ENCODE measurements at regions not wholly inside any gene's neighbourhood (a gene's known extent, or its start where the extent isn't known, plus 50 kb on each side); places are given as distances from the start of the nearest gene placed in this dataset.
"Not testable (repeated sequence)": the region's sequence is repeated elsewhere in the genome, so short reads cannot be mapped to it uniquely, and the experiment has no call there.

GRCh38 chr4:86450861-86451260, 91.0 kb upstream of the MAPK10 start:
- peaks cover 10% of the 10 kb centered on the region for H3K4me1 Mint-ChIP-seq (ENCODE audit: insufficient read depth, unreplicated experiment)
- no peaks in the 10 kb centered on the region for H3K36me3 Mint-ChIP-seq (ENCODE audit: insufficient read depth, unreplicated experiment)
- no peak overlapping the region for H3K4me3 Mint-ChIP-seq (ENCODE audit: unreplicated experiment)
- POLR2A ChIA-PET, result interaction anchor here (2.6 kb wide), 1 partner anchor 10 kb away, joined by 7 read pairs; no protein-coding TSS in a partner anchor
- DNase-seq (ENCODE audit: unreplicated experiment), result no peak
- no TSS peak for BruUV-seq (replicated peaks)
- CTCF ChIA-PET, result interaction anchor here (0.6 kb wide), 1 partner anchor 16 kb away, joined by 4 read pairs; no protein-coding TSS in a partner anchor
- H3K9me3 Mint-ChIP-seq (ENCODE audit: unreplicated experiment), result no peaks in the 10 kb centered on the region
- no peak overlapping the region for H3K27ac Mint-ChIP-seq (ENCODE audit: low read depth, unreplicated experiment)
- intact Hi-C loops (cut with micrococcal nuclease), result no loop called here
- TF ChIP-seq CTCF (IDR thresholded peaks at IDR 0.05; ENCODE audit: unreplicated experiment), result no peak
- H3K27me3 Mint-ChIP-seq (ENCODE audit: insufficient read depth, unreplicated experiment), result no peaks in the 10 kb centered on the region

GRCh38 chr4:86451560-86452330, 91.9 kb upstream of the MAPK10 start:
- Mint-ChIP-seq H3K27me3 (ENCODE audit: insufficient read depth, unreplicated experiment) (no peaks in the 10 kb centered on the region), H3K27ac (ENCODE audit: low read depth, unreplicated experiment) (no peak overlapping the region), H3K9me3 (ENCODE audit: unreplicated experiment) (no peaks in the 10 kb centered on the region), H3K36me3 (ENCODE audit: insufficient read depth, unreplicated experiment) (no peaks in the 10 kb centered on the region), H3K4me1 (ENCODE audit: insufficient read depth, unreplicated experiment) (peaks cover 10% of the 10 kb centered on the region), H3K4me3 (ENCODE audit: unreplicated experiment) (no peak overlapping the region)
- no peak for TF ChIP-seq CTCF (IDR thresholded peaks at IDR 0.05; ENCODE audit: unreplicated experiment)
- no TSS peak for BruUV-seq (replicated peaks)
- intact Hi-C loops (cut with micrococcal nuclease), result no loop called here
- DNase-seq (ENCODE audit: unreplicated experiment), result peak; percentile 27
- ChIA-PET CTCF (no interaction called here), POLR2A (interaction anchor here (1.4 kb wide), 1 partner anchor 18 kb away, joined by 3 read pairs; no protein-coding TSS in a partner anchor)

- TF ChIP-seq CTCF (IDR thresholded peaks at IDR 0.05; ENCODE audit: unreplicated experiment), result no peak
- H3K4me3 Mint-ChIP-seq (ENCODE audit: unreplicated experiment), result no peak overlapping the region
- no peaks in the 10 kb centered on the region for H3K27me3 Mint-ChIP-seq (ENCODE audit: insufficient read depth, unreplicated experiment)
- ChIA-PET POLR2A (interaction anchor here (1.4 kb wide), 1 partner anchor 17 kb away, joined by 3 read pairs; no protein-coding TSS in a partner anchor), CTCF (no interaction called here)
- H3K36me3 Mint-ChIP-seq (ENCODE audit: insufficient read depth, unreplicated experiment), result no peaks in the 10 kb centered on the region
- no peaks in the 10 kb centered on the region for H3K9me3 Mint-ChIP-seq (ENCODE audit: unreplicated experiment)
- no peak overlapping the region for H3K27ac Mint-ChIP-seq (ENCODE audit: low read depth, unreplicated experiment)
- BruUV-seq (replicated peaks), result no TSS peak
- H3K4me1 Mint-ChIP-seq (ENCODE audit: insufficient read depth, unreplicated experiment), result peaks cover 10% of the 10 kb centered on the region
- intact Hi-C loops (cut with micrococcal nuclease), result no loop called here
- DNase-seq (ENCODE audit: unreplicated experiment), result no peak
Measured at GRCh38 chr4:86452422-86452891, 92.6 kb upstream of the MAPK10 start.

GRCh38 chr4:86452924-86453531, 93.2 kb upstream of the MAPK10 start:
- TF ChIP-seq CTCF (IDR thresholded peaks at IDR 0.05; ENCODE audit: unreplicated experiment), result no peak
- Mint-ChIP-seq H3K4me3 (ENCODE audit: unreplicated experiment) (no peak overlapping the region), H3K9me3 (ENCODE audit: unreplicated experiment) (no peaks in the 10 kb centered on the region)

GRCh38 chr4:86453611-86454072, 93.8 kb upstream of the MAPK10 start:
- BruUV-seq (replicated peaks); H3K27ac Mint-ChIP-seq (ENCODE audit: low read depth, unreplicated experiment); intact Hi-C loops (cut with micrococcal nuclease); H3K36me3 Mint-ChIP-seq (ENCODE audit: insufficient read depth, unreplicated experiment); DNase-seq (ENCODE audit: unreplicated experiment); POLR2A ChIA-PET; H3K9me3 Mint-ChIP-seq (ENCODE audit: unreplicated experiment); H3K27me3 Mint-ChIP-seq (ENCODE audit: insufficient read depth, unreplicated experiment); H3K4me1 Mint-ChIP-seq (ENCODE audit: insufficient read depth, unreplicated experiment); H3K4me3 Mint-ChIP-seq (ENCODE audit: unreplicated experiment): not testable (repeated sequence)
- CTCF ChIA-PET, result interaction anchor here (0.9 kb wide), 1 partner anchor 45 kb away, joined by 3 read pairs; no protein-coding TSS in a partner anchor

More at GRCh38 chr4:86452924-86453531, 93.2 kb upstream of the MAPK10 start:
- CTCF ChIA-PET, result interaction anchor here (0.9 kb wide), 1 partner anchor 45 kb away, joined by 3 read pairs; no protein-coding TSS in a partner anchor
- no peak overlapping the region for H3K27ac Mint-ChIP-seq (ENCODE audit: low read depth, unreplicated experiment)
- POLR2A ChIA-PET, result no interaction called here
- intact Hi-C loops (cut with micrococcal nuclease), result no loop called here
- BruUV-seq (replicated peaks), result no TSS peak
- no peaks in the 10 kb centered on the region for H3K27me3 Mint-ChIP-seq (ENCODE audit: insufficient read depth, unreplicated experiment)
- H3K36me3 Mint-ChIP-seq (ENCODE audit: insufficient read depth, unreplicated experiment), result no peaks in the 10 kb centered on the region
- DNase-seq (ENCODE audit: unreplicated experiment), result no peak
- H3K4me1 Mint-ChIP-seq (ENCODE audit: insufficient read depth, unreplicated experiment), result peaks cover 10% of the 10 kb centered on the region

Measured in MCF 10A (cell line).